Upper lobe of left lung (tissue), 6 donors: ENCODE measurements at regions not wholly inside any gene's neighbourhood (a gene's known extent, or its start where the extent isn't known, plus 50 kb on each side); places are given as distances from the start of the nearest gene placed in this dataset.
A peak's percentile ranks its signal among the peaks of the same experiment; 100 is the strongest.

Source experiments
- ATAC-seq, 2 donors: fragments of 200-7000 bp; cut with Tn5 transposase; one replicate each; pipeline ENCODE4 v1.9.1; 2022; ENCODE audit warnings: mild to moderate bottlenecking in 2 of 2, moderate library complexity in 2 of 2; ENCODE audit not compliant: low FRiP score in 2 of 2
- DNase-seq, 2 donors: peaks; one replicate each; pipeline ENCODE4 v3.0.0-alpha.2; 2019 to 2020
- H3K27ac ChIP-seq, 4 donors: fragments of 200-600 bp; sonication (generic); one replicate each; pipeline ENCODE4 v1.5.1; 2016 to 2019
- H3K27me3 ChIP-seq, 4 donors: fragments of 200-600 bp; sonication (generic); one replicate each; pipeline ENCODE4 v1.5.1; 2017 to 2019
- H3K36me3 ChIP-seq, 4 donors: fragments of 200-600 bp; sonication (generic); one replicate each; pipeline ENCODE4 v1.5.1; 2016 to 2019
- H3K4me1 ChIP-seq, 4 donors: fragments of 200-600 bp; sonication (generic); one replicate each; pipeline ENCODE4 v1.5.1; 2018 to 2019
- H3K4me3 ChIP-seq, 4 donors: fragments of 200-600 bp; sonication (generic); one replicate each; pipeline ENCODE4 v1.5.1; 2017 to 2019; ENCODE audit warnings: mild to moderate bottlenecking in 2 of 4, moderate library complexity in 1 of 4
- H3K9me3 ChIP-seq, 4 donors: fragments of 200-600 bp; sonication (generic); one replicate each; pipeline ENCODE4 v1.5.1; 2018 to 2019
- CTCF ChIP-seq, 6 experiments: fragments of 450-650 bp in 4 of 6; fragments of 200-600 bp in 2 of 6; sonication (generic) in 2 of 6; IDR thresholded peaks; one replicate each; pipeline ENCODE4 v1.5.1; 2016 to 2019; ENCODE audit warnings: antibody characterized with exemption in 6 of 6
- EP300 ChIP-seq, 4 donors: sonication (generic); formaldehyde crosslinking; IDR thresholded peaks; one replicate each; pipeline ENCODE4 v1.5.1; 2017; ENCODE audit warnings: antibody characterized with exemption in 4 of 4, control low read depth in 2 of 4
- POLR2A ChIP-seq, 4 donors: fragments of 450-650 bp; IDR thresholded peaks; one replicate each; pipeline ENCODE4 v1.5.1; 2016 to 2017; ENCODE audit warnings: antibody characterized with exemption in 4 of 4, mild to moderate bottlenecking in 2 of 4
- POLR2AphosphoS5 ChIP-seq, 2 donors: sonication (generic); formaldehyde crosslinking; IDR thresholded peaks; one replicate each; pipeline ENCODE4 v1.5.1; 2017; ENCODE audit warnings: antibody characterized with exemption in 2 of 2
- WGBS, 2 donors: methylation state at CpG; one replicate each; pipeline ENCODE4 v1.1.5; 2017 to 2018; 5-methylcytosine and 5-hydroxymethylcytosine counted together
- donor health status: DM: no; HTN: no; CAD: no; lungs with moderate emphysema.
- donor health status: DM: no; HTN: yes; CAD: no; lungs with severe emphysema.

DNA sequence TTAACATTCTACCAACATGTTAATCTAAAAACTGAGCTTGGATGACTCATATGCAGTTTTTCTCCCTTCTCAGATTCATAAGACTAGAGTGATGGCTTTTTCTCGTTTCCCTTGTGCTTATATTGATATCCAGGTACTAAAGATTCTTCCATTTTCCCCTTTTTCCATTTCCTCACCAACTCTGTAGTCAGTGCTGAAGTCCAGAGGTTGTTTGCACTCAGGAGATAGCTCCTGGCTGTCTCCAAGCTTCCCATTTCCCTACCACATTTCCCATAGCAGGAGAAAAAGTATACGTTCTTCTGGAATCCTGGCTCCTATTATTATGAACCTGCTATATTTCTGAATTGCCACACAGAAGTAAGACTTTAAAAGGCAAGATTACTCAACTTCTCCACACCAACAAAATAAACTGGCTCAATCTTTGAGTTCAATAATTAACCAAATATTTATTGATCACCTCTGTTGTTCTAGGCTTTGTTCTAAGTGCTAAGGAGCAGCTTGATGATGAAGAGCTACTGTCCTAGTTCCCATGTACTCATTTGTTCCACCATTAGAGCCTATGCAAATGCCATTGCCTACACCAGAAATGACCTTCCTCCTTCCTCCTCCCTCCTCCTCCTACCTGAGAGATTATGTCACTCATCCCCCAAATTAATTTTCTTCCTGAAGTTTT is 454.4 kb upstream of the RPS6KA3 start:
- no peak for TF ChIP-seq CTCF (IDR thresholded peaks at IDR 0.05)
- TF ChIP-seq POLR2A (IDR thresholded peaks at IDR 0.05) = no peak
- TF ChIP-seq POLR2AphosphoS5 (IDR thresholded peaks at IDR 0.05) = no peak
- TF ChIP-seq EP300 (IDR thresholded peaks at IDR 0.05) = no peak
- DNase-seq (no peak), ATAC-seq (no peak)
- no peaks in the 10 kb centered on the region for H3K9me3 ChIP-seq
- no peaks in the 10 kb centered on the region for H3K27me3 ChIP-seq
- H3K4me3 ChIP-seq = no peak overlapping the region
- 68 to 75% methylated on average over 2 of the region's 2 CpGs for WGBS, 2 donors
- H3K27ac ChIP-seq = no peak overlapping the region
- no peaks in the 10 kb centered on the region for H3K4me1 ChIP-seq
- no peaks in the 10 kb centered on the region for H3K36me3 ChIP-seq

DNA sequence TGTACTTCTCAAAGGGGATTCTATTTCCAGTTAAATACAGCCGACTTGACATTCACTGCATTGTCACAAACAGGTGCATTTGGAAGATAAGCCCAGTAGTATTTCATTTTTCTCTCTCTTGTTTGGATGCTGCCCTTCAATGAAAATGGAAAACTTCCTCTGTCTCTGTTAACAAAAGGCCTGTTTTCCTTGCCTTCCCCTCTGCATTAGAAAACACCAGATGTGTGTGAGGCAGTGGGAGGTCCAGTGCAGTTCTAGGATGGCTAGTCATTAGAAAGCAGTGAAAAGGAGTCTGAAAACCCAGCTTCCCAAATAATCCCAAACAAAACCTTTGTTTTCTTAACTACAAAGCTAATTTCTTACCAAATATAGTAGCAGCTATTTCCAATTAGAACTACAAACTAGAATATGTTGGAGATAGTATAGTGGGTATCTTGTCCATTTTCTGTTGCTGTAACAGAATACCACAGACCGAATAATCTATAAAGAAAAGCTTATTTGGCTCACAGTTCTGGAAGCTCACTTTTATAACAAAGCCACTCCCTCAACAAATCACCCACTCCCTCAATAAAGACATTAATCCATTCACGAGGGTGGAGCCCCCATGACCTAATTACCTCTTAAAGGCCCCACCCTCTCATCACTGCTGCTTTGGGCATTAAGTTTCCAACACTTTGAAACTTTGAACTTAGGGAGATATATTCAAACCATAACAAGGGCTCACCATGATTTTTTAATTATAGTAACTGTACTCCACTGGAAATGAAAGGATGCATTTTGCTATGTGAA is 452.1 kb upstream of the RPS6KA3 start:
- Histone ChIP-seq H3K4me3 (no peak overlapping the region), H3K27ac (no peak overlapping the region), H3K9me3 (no peaks in the 10 kb centered on the region), H3K27me3 (no peaks in the 10 kb centered on the region), H3K36me3 (no peaks in the 10 kb centered on the region), H3K4me1 (no peaks in the 10 kb centered on the region)
- no peak for TF ChIP-seq EP300 (IDR thresholded peaks at IDR 0.05)
- TF ChIP-seq POLR2A (IDR thresholded peaks at IDR 0.05) = no peak
- TF ChIP-seq POLR2AphosphoS5 (IDR thresholded peaks at IDR 0.05) = no peak
- no peak for TF ChIP-seq CTCF (IDR thresholded peaks at IDR 0.05)
- WGBS, 2 donors = 48 to 50% methylated on average over 3 of the region's 3 CpGs
- no peak for ATAC-seq
- no peak for DNase-seq

DNA sequence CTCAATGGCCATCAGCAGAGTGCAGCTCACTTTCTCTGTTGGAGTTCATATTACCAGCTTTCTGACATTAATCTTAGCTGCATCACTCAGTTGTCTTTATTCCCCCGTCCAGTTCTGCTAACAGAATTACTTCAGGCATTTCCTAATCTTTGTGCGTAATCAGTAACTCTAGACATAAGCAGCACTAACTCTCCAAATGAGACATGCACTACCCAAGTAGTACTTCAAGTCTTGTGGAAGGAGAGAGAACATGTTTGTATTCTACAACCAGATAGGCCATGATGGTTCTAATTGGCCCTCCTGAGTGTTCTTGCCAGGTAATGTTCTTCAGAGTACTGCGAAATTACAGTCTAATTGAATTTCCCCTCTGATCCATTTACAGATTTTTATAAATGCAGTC is 448.5 kb upstream of the RPS6KA3 start:
- Histone ChIP-seq H3K4me3 (no peak overlapping the region), H3K36me3 (no peaks in the 10 kb centered on the region), H3K27me3 (no peaks in the 10 kb centered on the region), H3K9me3 (no peaks in the 10 kb centered on the region), H3K27ac (no peak overlapping the region), H3K4me1 (no peaks in the 10 kb centered on the region)
- ATAC-seq (peak in 1 of 2 donors; percentile 51), DNase-seq (no peak)
- WGBS, 2 donors = 48 to 50% methylated on average over 2 to 3 of the region's 3 CpGs
- no peak for TF ChIP-seq EP300 (IDR thresholded peaks at IDR 0.05)
- TF ChIP-seq POLR2AphosphoS5 (IDR thresholded peaks at IDR 0.05) = no peak
- TF ChIP-seq POLR2A (IDR thresholded peaks at IDR 0.05) = no peak
- TF ChIP-seq CTCF (IDR thresholded peaks at IDR 0.05) = no peak

- no peak for DNase-seq
- Histone ChIP-seq H3K27ac (no peak overlapping the region), H3K4me3 (no peak overlapping the region), H3K36me3 (no peaks in the 10 kb centered on the region), H3K4me1 (no peaks in the 10 kb centered on the region), H3K9me3 (no peaks in the 10 kb centered on the region), H3K27me3 (no peaks in the 10 kb centered on the region)
- ATAC-seq = no peak
- WGBS, 2 donors = 22 to 35% methylated on average over 1 of the region's 1 CpG
- TF ChIP-seq CTCF (IDR thresholded peaks at IDR 0.05) = no peak
- TF ChIP-seq POLR2A (IDR thresholded peaks at IDR 0.05) = no peak
- no peak for TF ChIP-seq EP300 (IDR thresholded peaks at IDR 0.05)
- no peak for TF ChIP-seq POLR2AphosphoS5 (IDR thresholded peaks at IDR 0.05)
Observed at GRCh38 chrX:20712811-20713210, 446.1 kb upstream of the RPS6KA3 start.
